ELF-1 (cell line): ENCODE measurements at regions not wholly inside any gene's neighbourhood (a gene's known extent, or its start where the extent isn't known, plus 50 kb on each side); places are given as distances from the start of the nearest gene placed in this dataset.
"Not testable (repeated sequence)": the region's sequence is repeated elsewhere in the genome, so short reads cannot be mapped to it uniquely, and the experiment has no call there.

Experiments used
- DNase-seq: peaks from one replicate; pipeline ENCODE4 v3.0.0-alpha.2; 2016; ENCODE audit warnings: low read depth, low spot score

DNA sequence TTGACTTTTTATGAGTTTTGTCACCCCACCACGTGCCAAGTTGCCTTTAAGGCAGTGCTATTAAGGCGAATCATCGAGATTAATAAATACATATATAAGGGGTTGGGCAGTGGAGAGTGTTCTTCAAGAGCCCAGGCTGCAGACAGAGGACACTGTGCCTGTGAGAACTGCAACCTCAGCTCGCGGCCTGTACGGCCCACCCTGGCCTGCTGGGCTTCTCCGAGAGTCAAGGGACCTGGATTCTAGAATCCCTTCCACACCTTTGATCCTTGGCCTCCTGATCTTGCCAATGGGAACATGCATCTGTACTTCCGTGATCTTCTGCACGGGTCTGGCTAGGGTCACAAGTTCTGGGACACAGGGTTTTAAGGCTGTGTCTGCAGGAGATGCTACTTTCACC is 54.5 kb downstream of the IRX5 start:
- no peak for DNase-seq

DNA sequence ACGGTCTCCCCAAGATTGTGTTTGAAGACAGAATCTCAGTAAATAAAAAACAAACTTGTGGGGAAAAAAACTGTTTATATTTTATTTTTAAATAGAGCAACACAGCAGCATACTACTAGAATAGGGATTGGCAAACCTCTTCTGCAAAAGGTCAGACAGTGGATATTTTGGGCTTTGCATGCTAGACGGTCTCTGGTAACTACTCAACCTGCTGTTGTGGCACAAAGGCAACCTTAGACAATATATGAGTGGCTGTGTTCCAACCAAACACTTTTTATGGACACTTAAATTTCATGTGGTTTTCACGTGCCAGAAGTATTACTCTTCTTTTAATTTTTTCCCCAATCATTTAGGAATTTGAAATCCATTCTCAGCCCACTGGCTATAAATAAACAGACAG is 55.0 kb downstream of the IRX5 start:
- no peak for DNase-seq

DNA sequence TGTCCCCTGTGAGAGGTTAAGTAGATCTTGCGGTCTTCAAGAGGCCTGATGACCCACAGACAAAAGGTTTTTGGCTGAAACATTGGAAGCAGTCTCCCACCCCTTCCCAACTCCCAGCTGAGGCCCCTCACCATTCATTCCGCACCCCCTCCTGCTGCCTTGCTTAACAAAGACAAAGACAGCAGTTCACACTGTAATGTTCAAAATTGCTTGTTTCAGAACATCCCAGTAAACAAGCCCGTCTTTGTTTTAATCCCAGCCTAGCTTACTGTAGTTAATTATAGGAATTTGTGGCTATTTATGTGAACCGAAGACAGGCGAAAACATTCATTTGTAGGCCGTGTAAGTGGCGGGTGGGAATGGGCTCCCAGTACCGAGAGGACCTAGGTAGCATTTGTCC is 55.7 kb downstream of the IRX5 start:
- no peak for DNase-seq

DNA sequence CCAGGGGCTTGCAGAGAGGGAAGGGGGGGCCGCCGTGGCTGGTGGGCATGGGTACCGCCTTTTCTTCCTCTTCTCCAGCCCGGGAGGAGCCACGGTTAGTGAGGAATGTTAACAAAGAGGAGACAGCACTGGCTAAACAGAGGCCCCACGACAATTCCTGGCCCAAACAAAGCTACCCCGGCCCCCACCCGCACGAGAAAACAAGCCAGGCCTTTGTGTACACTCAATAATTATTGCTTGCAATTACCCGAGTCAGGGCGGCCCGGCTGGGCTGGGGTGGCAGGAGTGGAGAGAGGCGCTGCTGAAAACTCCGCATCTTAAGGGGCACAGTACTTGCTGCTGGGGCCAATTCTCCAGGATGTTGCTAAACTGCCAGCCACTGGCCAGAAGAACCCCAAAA is 56.4 kb downstream of the IRX5 start:
- peak; percentile 10 for DNase-seq

DNA sequence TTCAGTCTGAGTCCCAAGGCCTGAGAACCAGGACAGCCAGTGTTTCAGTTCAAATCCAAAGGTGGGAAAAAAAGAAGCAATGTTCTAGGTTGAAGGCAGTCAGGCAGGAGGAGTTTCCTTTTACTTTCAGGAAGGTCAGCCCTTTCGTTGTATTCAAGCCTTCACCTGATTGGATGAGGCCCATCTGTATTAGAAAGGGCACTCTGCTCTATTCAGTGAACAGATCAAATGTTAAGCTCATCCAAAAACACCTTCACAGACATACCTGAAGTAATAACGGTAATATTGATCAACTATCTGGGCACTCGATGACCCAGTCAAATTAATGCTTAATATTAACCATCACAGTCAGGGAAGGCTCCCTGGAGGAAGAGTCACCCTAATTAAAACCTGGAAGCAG is 60.9 kb downstream of the IRX5 start:
- DNase-seq = no peak

DNA sequence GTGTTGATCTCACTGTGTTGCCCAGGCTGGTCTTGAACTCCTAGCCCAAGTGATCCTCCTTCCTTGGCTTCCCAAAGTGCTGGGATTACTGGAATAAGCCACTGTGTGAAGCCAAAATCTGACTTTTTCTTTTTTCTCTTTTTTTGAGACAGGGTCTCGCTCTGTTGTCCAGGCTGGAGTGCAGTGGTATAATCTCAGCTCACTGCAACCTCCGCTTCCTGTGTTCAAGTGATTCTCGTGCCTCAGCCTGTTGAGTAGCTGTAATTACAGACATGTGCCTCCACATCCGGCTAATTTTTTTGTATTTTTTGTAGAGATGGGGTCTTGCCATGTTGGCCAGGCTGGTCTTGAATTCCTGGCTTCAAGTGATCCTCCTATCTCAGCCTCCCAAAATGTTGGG is 61.3 kb downstream of the IRX5 start:
- not testable (repeated sequence) for DNase-seq

DNA sequence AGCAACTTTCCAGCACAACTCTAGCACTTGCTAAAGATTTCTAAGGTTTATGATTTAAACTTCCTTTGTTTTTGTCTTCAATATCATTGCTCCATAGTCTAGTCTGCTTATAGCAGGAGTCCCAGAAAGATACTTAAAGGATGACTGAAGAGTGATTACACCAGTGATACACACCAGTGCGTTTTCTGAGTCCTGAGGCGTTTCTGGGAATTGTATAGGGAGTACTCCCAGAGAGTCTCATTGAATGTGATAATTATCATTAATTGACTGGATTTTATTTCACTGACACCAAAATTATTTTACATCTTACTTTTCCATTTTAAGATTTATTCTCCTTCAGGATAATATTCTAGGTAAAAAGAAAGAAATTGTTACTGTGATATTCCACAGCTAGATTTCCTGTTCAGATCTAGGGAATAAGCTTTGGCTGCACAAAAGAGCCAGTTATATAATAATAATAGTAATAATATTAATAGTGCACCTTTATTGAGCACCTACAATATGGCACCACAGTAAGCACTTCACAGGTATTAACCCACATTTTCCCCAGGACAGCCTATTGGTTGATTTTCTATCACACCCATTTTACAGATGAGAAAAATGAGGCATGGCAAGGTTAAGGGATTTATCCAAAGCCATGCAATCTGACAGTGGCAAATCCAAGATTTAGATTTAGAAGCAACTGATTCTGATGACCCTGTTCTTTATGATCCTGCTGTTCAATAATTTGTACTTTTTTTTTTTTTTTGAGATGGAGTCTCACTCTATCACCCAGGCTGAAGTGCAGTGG is 62.6 kb downstream of the IRX5 start:
- DNase-seq = no peak

DNA sequence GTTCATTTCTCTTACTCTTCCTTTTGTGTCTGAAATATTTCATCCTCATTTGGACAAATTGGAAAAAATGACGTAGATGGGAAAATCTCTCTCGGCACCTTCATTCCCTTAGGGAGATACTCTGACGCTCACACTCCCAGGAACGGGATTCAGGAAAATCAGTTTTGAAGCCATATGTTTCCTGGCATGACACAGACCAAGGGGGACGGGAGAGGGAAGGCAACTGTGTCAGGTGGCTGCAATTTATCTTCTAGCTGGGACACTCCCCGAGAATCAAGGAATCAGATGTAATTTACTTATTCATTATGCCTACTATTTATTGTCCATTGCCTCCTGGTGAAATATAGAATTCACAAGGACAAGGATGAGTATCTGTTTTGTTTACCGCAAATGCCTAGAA is 65.5 kb downstream of the IRX5 start:
- DNase-seq = no peak

DNA sequence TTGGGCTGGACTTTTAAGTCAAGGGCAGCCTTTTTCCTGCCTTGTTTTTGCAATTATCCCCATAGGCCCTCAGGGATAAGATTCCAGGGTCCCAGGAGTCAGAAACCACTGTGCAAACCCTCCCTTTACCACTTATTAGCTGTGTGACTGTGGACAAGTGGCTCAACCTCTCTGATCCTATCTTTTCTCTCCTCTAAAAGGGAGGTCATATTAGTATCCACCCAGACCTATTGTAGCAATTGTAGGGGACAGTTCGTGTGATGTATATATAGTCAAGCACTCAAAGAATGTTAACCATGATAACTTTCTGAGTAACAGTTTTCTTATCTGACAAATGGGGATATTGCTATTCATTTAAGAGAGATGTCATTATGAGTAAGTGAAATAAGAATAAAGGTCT is 68.2 kb downstream of the IRX5 start:
- DNase-seq = no peak

DNA sequence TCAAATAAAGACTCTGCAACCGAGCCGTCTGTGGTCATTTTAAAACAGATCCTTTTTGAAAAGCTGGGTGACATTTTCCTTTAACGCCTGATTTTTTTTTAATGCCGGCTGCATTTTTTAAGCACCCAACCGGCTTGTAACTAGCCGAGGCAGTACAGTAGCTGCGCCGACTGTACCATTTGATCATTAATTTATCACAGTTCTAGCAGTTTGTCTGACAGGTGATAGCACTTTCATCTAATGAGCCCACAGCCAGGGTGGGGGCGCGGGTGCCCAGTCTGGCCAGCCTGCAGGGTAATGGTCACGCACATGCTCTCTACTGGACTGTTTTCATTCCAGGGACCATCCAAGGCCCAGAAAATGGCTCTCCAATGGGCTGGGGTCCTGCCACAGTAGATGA is 68.8 kb downstream of the IRX5 start:
- no peak for DNase-seq

DNA sequence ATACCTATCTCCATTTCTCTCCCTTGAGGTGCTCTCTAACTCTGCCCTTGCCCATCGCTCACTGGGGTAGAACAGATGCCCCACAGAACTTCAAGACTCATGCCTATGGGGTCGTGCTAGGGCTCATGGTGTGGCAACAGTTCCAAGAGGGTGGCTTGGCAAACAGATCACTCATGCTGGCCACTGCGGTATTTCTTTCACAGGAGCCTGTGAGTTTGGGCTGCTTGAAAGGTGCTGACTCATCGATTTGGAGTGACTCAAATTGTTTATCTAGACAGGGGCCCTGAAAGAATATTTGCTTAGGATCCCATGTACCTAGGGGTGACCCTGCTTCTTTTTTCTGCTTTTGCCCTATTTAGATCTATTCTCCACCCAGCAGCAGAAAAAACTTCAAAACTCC is 69.9 kb downstream of the IRX5 start:
- no peak for DNase-seq

DNA sequence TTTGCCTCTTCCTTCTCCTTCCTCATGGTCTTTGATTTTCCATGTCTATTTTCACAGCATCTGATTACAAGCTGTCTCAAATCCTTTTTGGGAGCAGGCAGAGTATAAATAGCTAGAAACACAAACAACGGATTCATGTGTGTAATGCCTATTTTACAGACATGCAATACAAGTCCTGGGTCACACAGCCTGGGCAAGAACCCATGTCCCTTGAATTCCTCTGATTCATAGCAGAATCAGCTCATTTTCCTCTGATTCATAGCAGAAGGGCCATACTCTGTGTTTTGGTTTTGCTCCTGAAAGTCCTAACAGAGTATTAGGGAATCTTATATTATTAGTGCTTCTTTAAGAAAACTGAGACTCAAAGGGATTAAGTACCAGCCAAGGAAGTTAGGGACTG is 71.3 kb downstream of the IRX5 start:
- no peak for DNase-seq

DNA sequence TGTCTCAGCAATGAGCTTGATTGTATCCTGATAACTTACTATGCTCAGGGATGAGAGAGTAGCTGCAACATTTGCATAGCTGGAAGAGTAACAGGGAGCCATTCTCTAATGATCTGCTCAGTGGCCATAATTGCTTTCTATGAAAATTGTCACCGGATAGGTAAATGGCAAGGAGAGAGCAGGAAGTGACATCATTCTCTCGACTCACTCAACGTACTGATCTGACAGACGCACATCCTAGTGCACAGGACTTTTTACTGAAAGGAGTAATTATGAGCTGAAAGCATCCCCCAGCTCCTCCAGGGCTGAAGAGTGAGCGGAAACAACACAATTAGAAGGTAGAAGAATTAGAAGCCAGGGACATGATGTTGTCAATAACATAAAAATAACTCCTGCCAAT is 71.8 kb downstream of the IRX5 start:
- DNase-seq = no peak

DNA sequence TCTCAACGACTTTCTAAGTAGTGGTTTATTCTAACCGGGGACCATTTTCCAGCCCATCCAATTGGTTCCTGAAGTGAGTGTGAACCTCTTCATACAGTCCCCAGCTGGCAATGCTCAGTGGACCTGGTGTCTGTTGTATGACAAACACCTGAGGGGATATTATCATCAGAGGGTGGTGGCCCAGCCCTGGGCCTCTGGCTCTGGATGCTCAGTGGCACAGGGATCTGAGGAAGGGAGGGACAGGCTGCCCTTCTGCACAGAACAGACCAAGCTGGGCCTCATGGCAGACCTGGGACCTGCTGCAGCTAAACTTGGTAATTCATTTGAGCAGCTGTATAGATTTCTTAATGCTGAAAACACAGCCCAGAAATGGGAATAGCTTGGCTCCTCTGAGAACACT is 72.6 kb downstream of the IRX5 start:
- DNase-seq = no peak

DNA sequence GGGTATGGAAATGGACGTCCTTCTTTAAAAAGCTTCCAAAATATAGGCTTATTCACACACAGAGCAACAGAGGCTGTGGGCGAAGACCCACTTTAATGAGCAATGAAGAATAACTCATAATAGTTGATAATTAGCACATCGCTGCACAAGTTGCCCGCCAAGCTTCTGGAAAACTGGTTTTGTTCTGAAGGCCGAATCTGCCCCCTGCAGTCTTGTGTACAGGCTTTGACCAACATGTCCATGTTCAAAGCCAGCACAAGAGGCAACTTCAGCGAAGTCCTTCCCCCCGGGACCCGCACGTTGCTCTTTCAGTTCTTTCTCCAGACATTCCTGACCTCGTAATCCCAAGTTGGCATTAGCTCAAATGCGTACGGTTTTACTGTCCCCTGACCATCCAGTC is 73.3 kb downstream of the IRX5 start:
- DNase-seq = no peak

DNA sequence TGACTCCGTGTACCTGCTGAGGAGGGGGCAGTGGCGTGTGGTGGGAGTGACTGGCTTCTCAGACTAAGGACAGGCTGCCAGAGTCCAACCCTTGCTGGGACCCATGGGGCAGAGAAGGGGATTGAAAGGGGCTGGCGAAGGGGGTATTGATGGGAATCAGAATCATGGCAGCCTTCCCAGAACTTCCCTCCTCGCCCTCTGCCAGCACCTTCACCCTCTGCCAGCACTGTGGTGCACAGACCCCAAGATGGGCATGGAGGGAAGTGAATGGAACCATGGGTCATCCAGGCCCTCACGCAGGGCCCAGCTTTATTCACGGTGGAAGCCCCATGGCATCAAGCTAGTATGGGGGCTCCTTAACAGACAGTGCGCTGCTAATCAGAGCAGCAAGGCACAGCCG is 76.8 kb downstream of the IRX5 start:
- DNase-seq = no peak

DNA sequence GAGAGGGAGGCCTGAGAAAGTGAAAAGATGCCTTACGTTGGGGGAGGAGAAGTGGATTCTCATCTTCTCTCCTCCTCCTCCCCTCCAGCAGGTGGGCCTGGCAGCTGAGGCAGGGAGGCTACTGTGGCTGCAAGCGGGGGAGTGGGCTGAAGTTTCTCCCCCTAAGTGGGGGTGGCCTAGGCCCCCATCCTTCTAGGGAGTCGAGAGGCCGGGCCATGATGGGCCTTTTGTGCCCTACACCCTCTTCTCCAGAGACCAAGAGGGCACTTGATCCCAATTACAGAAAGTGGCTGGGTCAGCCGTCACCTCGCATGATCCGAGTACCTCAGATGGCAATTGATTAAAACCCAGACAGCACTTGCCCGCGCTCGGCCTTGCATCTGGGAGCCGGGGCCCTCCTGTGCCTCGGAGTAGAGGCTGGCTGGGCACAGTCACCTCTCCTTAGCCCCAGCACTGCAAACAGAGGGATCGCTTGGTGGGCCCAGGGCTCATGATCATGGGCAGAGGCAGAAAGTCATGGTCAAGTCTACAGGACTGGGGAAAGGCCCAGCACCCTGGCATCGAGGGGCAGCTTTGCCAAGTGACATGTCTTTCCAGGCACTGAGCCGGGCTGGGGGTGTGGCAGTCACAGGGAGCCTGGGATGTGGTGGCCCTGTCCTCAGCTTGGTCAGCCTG is 78.3 kb downstream of the IRX5 start:
- no peak for DNase-seq

DNA sequence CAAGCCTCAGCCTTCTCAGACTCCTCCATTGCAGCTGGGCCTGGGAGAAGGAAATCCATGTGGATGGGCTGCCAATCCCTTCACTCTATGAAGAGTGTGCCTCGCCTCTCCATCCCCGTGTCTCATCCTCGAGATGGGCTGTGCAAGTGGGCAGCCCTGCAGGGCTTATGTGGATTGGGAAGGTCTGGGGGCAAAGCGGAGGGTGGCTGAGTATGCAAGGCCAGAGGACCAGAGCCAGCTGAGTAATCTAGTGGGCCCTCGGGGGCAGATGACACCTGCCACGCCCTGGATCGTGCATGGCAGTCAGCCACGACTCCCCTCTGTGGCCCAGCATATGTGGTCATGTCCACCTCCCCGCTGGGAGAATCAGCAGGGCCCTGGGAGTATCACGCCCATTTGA is 78.9 kb downstream of the IRX5 start:
- DNase-seq = no peak

DNA sequence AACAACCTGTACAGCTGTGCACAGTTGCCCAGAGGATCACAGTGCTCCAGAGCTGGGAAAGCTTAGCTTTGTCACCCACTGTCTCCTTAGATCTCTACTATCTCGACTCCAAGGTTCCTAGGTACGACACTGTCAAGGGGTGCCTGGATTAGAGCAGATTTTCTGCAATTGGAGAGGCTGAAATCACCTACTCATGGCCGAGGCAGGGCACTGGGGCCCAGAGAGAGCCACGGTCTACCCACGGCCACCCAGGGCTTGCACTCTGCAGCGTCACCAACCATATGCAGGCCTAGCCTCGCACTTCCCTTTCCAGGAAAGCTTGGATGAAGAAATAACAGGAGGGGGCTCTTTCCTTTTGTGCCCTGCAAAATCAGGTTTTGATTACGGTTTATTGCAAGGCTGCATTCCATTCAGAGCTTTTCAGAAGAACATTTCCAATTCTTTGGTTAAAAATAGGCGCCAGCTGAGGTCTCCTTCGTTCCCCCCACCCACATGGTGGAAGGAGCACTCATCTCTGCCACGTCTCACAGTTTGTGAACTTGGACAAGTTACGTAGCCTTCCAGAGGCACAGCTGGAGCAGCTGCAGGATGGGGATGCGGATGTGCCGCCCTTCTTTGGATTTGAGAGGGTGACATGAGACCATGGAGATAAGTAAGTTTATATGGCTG is 80.0 kb downstream of the IRX5 start:
- DNase-seq = no peak

DNA sequence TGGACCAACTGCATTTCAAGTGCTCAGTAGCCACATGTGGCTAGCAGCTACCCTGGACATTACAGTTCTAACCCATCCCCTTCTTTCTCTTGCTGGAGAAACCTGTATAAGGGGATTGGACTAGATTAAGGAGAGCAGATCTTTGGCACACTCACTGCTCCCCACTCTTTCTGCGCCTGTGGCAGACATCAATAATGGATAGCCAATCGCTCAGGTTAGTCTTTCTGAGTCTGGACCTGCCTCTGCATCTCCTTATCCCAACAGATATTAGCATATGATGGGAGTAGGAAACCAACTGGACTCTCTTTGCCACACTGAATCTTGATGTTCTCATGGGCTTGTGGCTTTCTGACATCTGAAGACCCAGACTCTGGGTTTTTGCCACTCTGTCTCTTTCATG is 81.7 kb downstream of the IRX5 start:
- DNase-seq = no peak

DNA sequence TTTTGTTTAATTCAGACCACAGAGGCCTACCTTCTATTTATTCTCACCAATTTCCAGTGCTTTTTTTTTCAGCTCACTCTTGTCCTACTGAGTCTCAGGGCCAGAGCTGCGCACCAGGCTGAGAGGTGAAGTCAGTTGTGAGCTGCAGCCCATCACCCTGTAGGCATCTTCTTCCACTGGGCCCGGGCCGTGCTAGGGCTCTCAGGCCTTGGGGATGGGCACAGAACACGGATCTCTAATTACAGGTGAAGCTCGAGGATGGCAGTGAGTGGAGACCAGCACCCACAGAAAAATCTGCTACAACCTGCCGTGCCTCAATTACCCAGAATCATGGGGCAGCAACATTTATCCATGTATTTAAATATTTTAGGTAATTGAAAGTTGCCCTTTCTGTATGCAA is 82.1 kb downstream of the IRX5 start:
- DNase-seq = no peak

DNA sequence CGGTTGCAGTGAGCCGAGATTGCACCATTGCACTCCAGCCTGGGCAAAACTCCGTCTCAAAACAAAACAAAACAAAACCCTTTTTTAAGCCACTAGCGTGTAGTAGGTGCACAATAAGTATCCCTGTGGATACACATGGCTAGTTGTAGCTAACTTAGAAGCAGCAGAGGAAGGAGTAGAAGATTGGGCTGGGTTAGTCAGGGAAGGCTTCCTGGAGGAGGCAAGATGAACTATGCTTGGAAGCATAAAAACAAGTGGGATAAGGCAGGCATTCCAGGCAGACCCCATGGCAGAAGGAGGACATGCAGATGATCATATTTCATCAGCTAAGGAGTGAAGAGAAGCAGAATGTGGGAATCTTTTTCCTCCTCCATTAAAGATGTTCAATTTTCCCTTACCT is 83.4 kb downstream of the IRX5 start:
- DNase-seq = no peak
